ENCODE measurements at regions not wholly inside any gene's neighbourhood (a gene's known extent, or its start where the extent isn't known, plus 50 kb on each side); places are given as distances from the start of the nearest gene placed in this dataset.
A peak's percentile ranks its signal among the peaks of the same experiment; 100 is the strongest.

- Histone ChIP-seq H3K27me3 (replicated peaks; ENCODE audit: insufficient read depth) (no peaks in the 10 kb centered on the region), H3K36me3 (no peaks in the 10 kb centered on the region), H3K4me1 (replicated peaks) (no peaks in the 10 kb centered on the region), H3K27ac (no peak overlapping the region), H3K9me3 (no peaks in the 10 kb centered on the region), H3K4me3 (no peak overlapping the region)
- no peak for DNase-seq (ENCODE audit: low spot score)
- TF ChIP-seq POLR2A (IDR thresholded peaks at IDR 0.05) (no peak), CTCF (IDR thresholded peaks at IDR 0.05) (no peak), POLR2AphosphoS5 (IDR thresholded peaks at IDR 0.05) (no peak)
- 80% methylated on average over 5 of the region's 5 CpGs for WGBS
- intact Hi-C loops (cut with DNase I): no loop called here
Observed at GRCh38 chr3:193764959-193765358, 172.0 kb downstream of the OPA1 start.

GRCh38 chr3:193767353-193768069 lies 174.5 kb downstream of the OPA1 start:
- Histone ChIP-seq H3K27me3 (replicated peaks; ENCODE audit: insufficient read depth) (no peaks in the 10 kb centered on the region), H3K9me3 (no peaks in the 10 kb centered on the region), H3K36me3 (no peaks in the 10 kb centered on the region), H3K4me1 (replicated peaks) (no peaks in the 10 kb centered on the region), H3K4me3 (no peak overlapping the region), H3K27ac (no peak overlapping the region)
- intact Hi-C loops (cut with DNase I): no loop called here
- 90% methylated on average over 1 of the region's 1 CpG for WGBS
- DNase-seq (ENCODE audit: low spot score): no peak
- TF ChIP-seq CTCF (IDR thresholded peaks at IDR 0.05): no peak
- TF ChIP-seq POLR2AphosphoS5 (IDR thresholded peaks at IDR 0.05): no peak
- no peak for TF ChIP-seq POLR2A (IDR thresholded peaks at IDR 0.05)

GRCh38 chr3:193768070-193768394 lies 175.0 kb downstream of the OPA1 start:
- 65% methylated on average over 2 of the region's 2 CpGs for WGBS
- TF ChIP-seq POLR2AphosphoS5 (IDR thresholded peaks at IDR 0.05) (no peak), POLR2A (IDR thresholded peaks at IDR 0.05) (no peak), CTCF (IDR thresholded peaks at IDR 0.05) (no peak)
- intact Hi-C loops (cut with DNase I): no loop called here

GRCh38 chr3:193769437-193769836 lies 176.4 kb downstream of the OPA1 start:
- intact Hi-C loops (cut with DNase I): no loop called here
- TF ChIP-seq POLR2A (IDR thresholded peaks at IDR 0.05) (no peak), CTCF (IDR thresholded peaks at IDR 0.05) (no peak), POLR2AphosphoS5 (IDR thresholded peaks at IDR 0.05) (no peak)
- no peaks in the 10 kb centered on the region for H3K4me1 ChIP-seq (replicated peaks)
- peak; percentile 0 for DNase-seq (ENCODE audit: low spot score)
- no peaks in the 10 kb centered on the region for H3K27me3 ChIP-seq (replicated peaks; ENCODE audit: insufficient read depth)
- H3K36me3 ChIP-seq: no peaks in the 10 kb centered on the region
- no peak overlapping the region for H3K27ac ChIP-seq
- no peak overlapping the region for H3K4me3 ChIP-seq
- no peaks in the 10 kb centered on the region for H3K9me3 ChIP-seq
- WGBS: 87% methylated on average over 2 of the region's 2 CpGs

More at GRCh38 chr3:193768070-193768394, 175.0 kb downstream of the OPA1 start:
- H3K27ac ChIP-seq: no peak overlapping the region
- H3K4me1 ChIP-seq (replicated peaks): no peaks in the 10 kb centered on the region
- H3K9me3 ChIP-seq: no peaks in the 10 kb centered on the region
- no peaks in the 10 kb centered on the region for H3K36me3 ChIP-seq
- no peaks in the 10 kb centered on the region for H3K27me3 ChIP-seq (replicated peaks; ENCODE audit: insufficient read depth)
- H3K4me3 ChIP-seq: no peak overlapping the region
- DNase-seq (ENCODE audit: low spot score): no peak

- DNase-seq (ENCODE audit: low spot score): no peak
- TF ChIP-seq POLR2A (IDR thresholded peaks at IDR 0.05): no peak
- TF ChIP-seq POLR2AphosphoS5 (IDR thresholded peaks at IDR 0.05): no peak
- TF ChIP-seq CTCF (IDR thresholded peaks at IDR 0.05): no peak
- H3K4me1 ChIP-seq (replicated peaks): no peaks in the 10 kb centered on the region
- intact Hi-C loops (cut with DNase I): loop anchor here (10.0 kb wide), 1 partner anchor 106 kb away; no protein-coding TSS in a partner anchor
- no peak overlapping the region for H3K27ac ChIP-seq
- WGBS: 94% methylated on average over 20 of the region's 20 CpGs
- no peaks in the 10 kb centered on the region for H3K27me3 ChIP-seq (replicated peaks; ENCODE audit: insufficient read depth)
- H3K4me3 ChIP-seq: no peak overlapping the region
- no peaks in the 10 kb centered on the region for H3K36me3 ChIP-seq
- H3K9me3 ChIP-seq: no peaks in the 10 kb centered on the region
Observed at GRCh38 chr3:193771011-193771652, 178.1 kb downstream of the OPA1 start.

Measured in prostate gland (tissue), 2 donors.